ENCODE measurements at regions not wholly inside any gene's neighbourhood (a gene's known extent, or its start where the extent isn't known, plus 50 kb on each side); places are given as distances from the start of the nearest gene placed in this dataset.

- H3K9me3 ChIP-seq (ENCODE audit: low read depth) = no peaks in the 10 kb centered on the region
- Mint-ChIP-seq H3K4me3 (no peak overlapping the region), H3K36me3 (no peaks in the 10 kb centered on the region), H3K4me1 (no peaks in the 10 kb centered on the region), H3K27me3 (ENCODE audit: insufficient read depth, low read depth) (peaks cover 3% of the 10 kb centered on the region), H3K9me3 (peaks cover 9% of the 10 kb centered on the region), H3K27ac (no peak overlapping the region)
- no peaks in the 10 kb centered on the region for H3F3A ChIP-seq (ENCODE audit: low read depth)
- no peak overlapping the region for H3K9ac ChIP-seq
- DNase-seq (ENCODE audit: low spot score) = no peak
- no peaks in the 10 kb centered on the region for H3K27me3 ChIP-seq
- no peaks in the 10 kb centered on the region for H3K4me1 ChIP-seq
- H3K79me2 ChIP-seq (ENCODE audit: low read depth) = no peaks in the 10 kb centered on the region
- no peak overlapping the region for H3K4me2 ChIP-seq
- H3K36me3 ChIP-seq = no peaks in the 10 kb centered on the region
- TF ChIP-seq EZH2phosphoT487 (IDR thresholded peaks at IDR 0.05) (no peak), EZH2 (IDR thresholded peaks at IDR 0.05) (no peak), CTCF (IDR thresholded peaks at IDR 0.05) (no peak)
- H3K4me3 ChIP-seq = no peak overlapping the region
- no peak overlapping the region for H2AFZ ChIP-seq (replicated peaks)
- no peak overlapping the region for H3K27ac ChIP-seq
- no peaks in the 10 kb centered on the region for H4K20me1 ChIP-seq (ENCODE audit: low read depth)
Observed at GRCh38 chr9:82212885-82213284, 224.3 kb downstream of the SPATA31D1 start.

GRCh38 chr9:82216435-82216834 lies 227.9 kb downstream of the SPATA31D1 start:
- H4K20me1 ChIP-seq (ENCODE audit: low read depth) = no peaks in the 10 kb centered on the region
- H3K27ac Mint-ChIP-seq = no peak overlapping the region
- H3K36me3 Mint-ChIP-seq = no peaks in the 10 kb centered on the region
- no peak overlapping the region for H2AFZ ChIP-seq (replicated peaks)
- peaks cover 1% of the 10 kb centered on the region for H3K27me3 Mint-ChIP-seq (ENCODE audit: insufficient read depth, low read depth)
- no peaks in the 10 kb centered on the region for H3K4me1 Mint-ChIP-seq
- no peaks in the 10 kb centered on the region for H3K4me1 ChIP-seq
- no peak overlapping the region for H3K4me2 ChIP-seq
- no peak overlapping the region for H3K27ac ChIP-seq
- peaks cover 11% of the 10 kb centered on the region for H3K9me3 Mint-ChIP-seq
- H3K27me3 ChIP-seq = no peaks in the 10 kb centered on the region
- H3K4me3 ChIP-seq = no peak overlapping the region
- no peak for DNase-seq (ENCODE audit: low spot score)
- no peaks in the 10 kb centered on the region for H3K79me2 ChIP-seq (ENCODE audit: low read depth)
- H3F3A ChIP-seq (ENCODE audit: low read depth) = no peaks in the 10 kb centered on the region
- H3K4me3 Mint-ChIP-seq = no peak overlapping the region
- H3K9me3 ChIP-seq (ENCODE audit: low read depth) = no peaks in the 10 kb centered on the region
- no peaks in the 10 kb centered on the region for H3K36me3 ChIP-seq
- H3K9ac ChIP-seq = no peak overlapping the region
- TF ChIP-seq EZH2phosphoT487 (IDR thresholded peaks at IDR 0.05) (no peak), EZH2 (IDR thresholded peaks at IDR 0.05) (no peak), CTCF (IDR thresholded peaks at IDR 0.05) (no peak)

- H3K36me3 Mint-ChIP-seq = no peaks in the 10 kb centered on the region
- no peak overlapping the region for H3K9ac ChIP-seq
- no peak overlapping the region for H3K27ac Mint-ChIP-seq
- no peaks in the 10 kb centered on the region for H3K4me1 Mint-ChIP-seq
- H3K27me3 ChIP-seq = no peaks in the 10 kb centered on the region
- H3K9me3 ChIP-seq (ENCODE audit: low read depth) = no peaks in the 10 kb centered on the region
- no peak overlapping the region for H3K4me3 ChIP-seq
- H3K9me3 Mint-ChIP-seq = peaks cover 13% of the 10 kb centered on the region
- H3K36me3 ChIP-seq = no peaks in the 10 kb centered on the region
- no peak overlapping the region for H3K27ac ChIP-seq
- no peak overlapping the region for H2AFZ ChIP-seq (replicated peaks)
- TF ChIP-seq EZH2 (IDR thresholded peaks at IDR 0.05) = no peak
- no peak for TF ChIP-seq EZH2phosphoT487 (IDR thresholded peaks at IDR 0.05)
- no peak for TF ChIP-seq CTCF (IDR thresholded peaks at IDR 0.05)
- H3K4me2 ChIP-seq = no peak overlapping the region
- no peaks in the 10 kb centered on the region for H3K4me1 ChIP-seq
- DNase-seq (ENCODE audit: low spot score) = no peak
- no peak overlapping the region for H3K4me3 Mint-ChIP-seq
- H4K20me1 ChIP-seq (ENCODE audit: low read depth) = no peaks in the 10 kb centered on the region
- no peaks in the 10 kb centered on the region for H3K79me2 ChIP-seq (ENCODE audit: low read depth)
- H3K27me3 Mint-ChIP-seq (ENCODE audit: insufficient read depth, low read depth) = peaks cover 2% of the 10 kb centered on the region
- no peaks in the 10 kb centered on the region for H3F3A ChIP-seq (ENCODE audit: low read depth)
Observed at GRCh38 chr9:82223442-82223841, 234.9 kb downstream of the SPATA31D1 start.
